Panc1 (cell line): ENCODE measurements at regions not wholly inside any gene's neighbourhood (a gene's known extent, or its start where the extent isn't known, plus 50 kb on each side); places are given as distances from the start of the nearest gene placed in this dataset.

Experiments used
- POLR2AphosphoS5 ChIP-seq: IDR thresholded peaks from 2 replicates; pipeline ENCODE4 v1.6.1; 2012; ENCODE audit warnings: mild to moderate bottlenecking, low read depth, low read length, moderate library complexity
- SIN3A ChIP-seq: IDR thresholded peaks from 2 replicates; pipeline ENCODE4 v1.6.1; 2012; ENCODE audit warnings: low read depth, mild to moderate bottlenecking, low read length, moderate library complexity, borderline replicate concordance; ENCODE audit not compliant: insufficient read depth
- TCF7L2 ChIP-seq: IDR thresholded peaks from 2 replicates; pipeline ENCODE4 v1.6.1; 2011; ENCODE audit warnings: mild to moderate bottlenecking, low read depth, low read length, inconsistent platforms
- TF ChIP-seq, protein P1 (sequence below): fragments of 450-650 bp; IDR thresholded peaks from 2 replicates; pipeline ENCODE4 v1.5.1; 2017; ENCODE audit warnings: mild to moderate bottlenecking
- TF ChIP-seq, protein P2 (sequence below), 2 experiments: IDR thresholded peaks; 2 replicates each; pipeline ENCODE4 v1.6.1; 2011 to 2012; ENCODE audit warnings: low read depth in 2 of 2, control low read depth in 1 of 2, low read length in 1 of 2, mild to moderate bottlenecking in 1 of 2, moderate library complexity in 1 of 2; ENCODE audit not compliant: insufficient read depth in 1 of 2

DNA sequence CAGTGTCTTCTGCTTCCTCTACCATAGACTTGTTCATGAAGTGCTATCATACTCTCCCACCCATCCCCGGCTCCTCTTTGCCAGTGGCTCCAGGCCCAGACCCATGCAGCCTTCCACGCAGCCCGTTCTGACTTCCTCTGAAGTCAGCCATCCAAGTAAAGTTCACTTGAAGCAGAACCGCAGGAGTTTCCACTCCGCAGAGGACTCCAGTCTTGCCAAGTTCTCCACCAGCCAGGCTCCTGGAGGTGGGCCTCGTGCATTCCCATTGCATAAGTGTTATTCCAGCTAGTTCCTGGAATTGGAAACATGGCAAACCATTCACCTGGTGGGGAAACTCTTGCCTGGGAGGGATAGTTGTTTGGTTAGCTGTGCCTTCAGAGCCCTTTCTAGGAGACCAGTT is 185.1 kb downstream of the PLPP3 start:
- TF ChIP-seq, protein P1, sequence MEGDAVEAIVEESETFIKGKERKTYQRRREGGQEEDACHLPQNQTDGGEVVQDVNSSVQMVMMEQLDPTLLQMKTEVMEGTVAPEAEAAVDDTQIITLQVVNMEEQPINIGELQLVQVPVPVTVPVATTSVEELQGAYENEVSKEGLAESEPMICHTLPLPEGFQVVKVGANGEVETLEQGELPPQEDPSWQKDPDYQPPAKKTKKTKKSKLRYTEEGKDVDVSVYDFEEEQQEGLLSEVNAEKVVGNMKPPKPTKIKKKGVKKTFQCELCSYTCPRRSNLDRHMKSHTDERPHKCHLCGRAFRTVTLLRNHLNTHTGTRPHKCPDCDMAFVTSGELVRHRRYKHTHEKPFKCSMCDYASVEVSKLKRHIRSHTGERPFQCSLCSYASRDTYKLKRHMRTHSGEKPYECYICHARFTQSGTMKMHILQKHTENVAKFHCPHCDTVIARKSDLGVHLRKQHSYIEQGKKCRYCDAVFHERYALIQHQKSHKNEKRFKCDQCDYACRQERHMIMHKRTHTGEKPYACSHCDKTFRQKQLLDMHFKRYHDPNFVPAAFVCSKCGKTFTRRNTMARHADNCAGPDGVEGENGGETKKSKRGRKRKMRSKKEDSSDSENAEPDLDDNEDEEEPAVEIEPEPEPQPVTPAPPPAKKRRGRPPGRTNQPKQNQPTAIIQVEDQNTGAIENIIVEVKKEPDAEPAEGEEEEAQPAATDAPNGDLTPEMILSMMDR, result no peak
- no peak for TF ChIP-seq TCF7L2
- TF ChIP-seq POLR2AphosphoS5, result no peak
- TF ChIP-seq, protein P2, sequence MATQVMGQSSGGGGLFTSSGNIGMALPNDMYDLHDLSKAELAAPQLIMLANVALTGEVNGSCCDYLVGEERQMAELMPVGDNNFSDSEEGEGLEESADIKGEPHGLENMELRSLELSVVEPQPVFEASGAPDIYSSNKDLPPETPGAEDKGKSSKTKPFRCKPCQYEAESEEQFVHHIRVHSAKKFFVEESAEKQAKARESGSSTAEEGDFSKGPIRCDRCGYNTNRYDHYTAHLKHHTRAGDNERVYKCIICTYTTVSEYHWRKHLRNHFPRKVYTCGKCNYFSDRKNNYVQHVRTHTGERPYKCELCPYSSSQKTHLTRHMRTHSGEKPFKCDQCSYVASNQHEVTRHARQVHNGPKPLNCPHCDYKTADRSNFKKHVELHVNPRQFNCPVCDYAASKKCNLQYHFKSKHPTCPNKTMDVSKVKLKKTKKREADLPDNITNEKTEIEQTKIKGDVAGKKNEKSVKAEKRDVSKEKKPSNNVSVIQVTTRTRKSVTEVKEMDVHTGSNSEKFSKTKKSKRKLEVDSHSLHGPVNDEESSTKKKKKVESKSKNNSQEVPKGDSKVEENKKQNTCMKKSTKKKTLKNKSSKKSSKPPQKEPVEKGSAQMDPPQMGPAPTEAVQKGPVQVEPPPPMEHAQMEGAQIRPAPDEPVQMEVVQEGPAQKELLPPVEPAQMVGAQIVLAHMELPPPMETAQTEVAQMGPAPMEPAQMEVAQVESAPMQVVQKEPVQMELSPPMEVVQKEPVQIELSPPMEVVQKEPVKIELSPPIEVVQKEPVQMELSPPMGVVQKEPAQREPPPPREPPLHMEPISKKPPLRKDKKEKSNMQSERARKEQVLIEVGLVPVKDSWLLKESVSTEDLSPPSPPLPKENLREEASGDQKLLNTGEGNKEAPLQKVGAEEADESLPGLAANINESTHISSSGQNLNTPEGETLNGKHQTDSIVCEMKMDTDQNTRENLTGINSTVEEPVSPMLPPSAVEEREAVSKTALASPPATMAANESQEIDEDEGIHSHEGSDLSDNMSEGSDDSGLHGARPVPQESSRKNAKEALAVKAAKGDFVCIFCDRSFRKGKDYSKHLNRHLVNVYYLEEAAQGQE (IDR thresholded peaks at IDR 0.05; ENCODE audit: insufficient read depth in 1 of 2, low read depth in 2 of 2, low read length in 1 of 2), result no peak
- TF ChIP-seq SIN3A, result no peak
